Dedifferentiated amniotic fluid mesenchymal stem cell (primary cell): ENCODE measurements at regions not wholly inside any gene's neighbourhood (a gene's known extent, or its start where the extent isn't known, plus 50 kb on each side); places are given as distances from the start of the nearest gene placed in this dataset.

Experiments
- DNase-seq: peaks from one replicate; pipeline ENCODE4 v3.0.0-alpha.2; 2016; ENCODE audit errors: extremely low spot score

GRCh38 chr17:77647531-77647930 is 311.0 kb upstream of the TNRC6C start:
- no peak for DNase-seq

GRCh38 chr17:77649717-77650211 is 308.7 kb upstream of the TNRC6C start:
- no peak for DNase-seq

DNA sequence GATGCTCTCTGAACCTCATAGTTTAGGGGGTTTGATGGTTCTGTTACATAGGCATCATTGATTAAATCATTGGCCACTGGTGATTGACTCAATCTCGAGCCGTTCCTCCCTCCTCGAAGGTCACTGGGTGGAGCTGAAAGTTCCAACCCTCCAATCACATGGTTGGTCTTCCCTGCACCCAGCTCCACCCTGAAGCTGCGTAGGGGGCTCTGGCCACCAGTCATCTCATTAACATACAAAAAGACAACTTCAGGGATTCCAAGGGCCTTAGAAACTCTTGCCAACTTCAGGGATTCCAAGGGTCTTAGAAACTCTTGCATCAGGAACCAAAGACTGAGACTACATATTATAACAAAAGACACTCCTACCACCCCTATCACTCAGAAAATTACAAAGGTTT is 306.5 kb upstream of the TNRC6C start:
- no peak for DNase-seq

GRCh38 chr17:77654296-77654695 is 304.2 kb upstream of the TNRC6C start:
- DNase-seq: no peak

- DNase-seq: no peak
Measured at GRCh38 chr17:77654850-77655249, 303.7 kb upstream of the TNRC6C start.

DNA sequence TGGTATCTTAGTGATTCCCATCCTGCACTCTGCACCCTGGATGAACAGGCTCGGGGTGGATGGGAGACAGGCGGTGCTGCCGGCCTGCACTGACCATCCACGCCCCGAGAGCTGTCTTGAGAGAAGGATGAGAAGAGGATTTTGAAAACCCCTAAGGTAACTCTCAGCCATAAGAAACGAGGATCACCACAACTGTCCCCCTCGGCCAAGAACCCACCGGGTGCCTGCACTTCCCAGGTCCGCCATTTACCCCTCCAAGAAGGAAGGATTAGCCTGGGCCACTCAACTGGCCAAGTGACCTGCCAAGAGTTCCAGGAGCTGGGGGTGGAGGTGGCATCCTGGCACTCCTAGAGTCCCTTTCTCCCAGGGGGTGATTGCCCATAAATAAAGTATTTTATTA is 302.4 kb upstream of the TNRC6C start:
- no peak for DNase-seq

DNA sequence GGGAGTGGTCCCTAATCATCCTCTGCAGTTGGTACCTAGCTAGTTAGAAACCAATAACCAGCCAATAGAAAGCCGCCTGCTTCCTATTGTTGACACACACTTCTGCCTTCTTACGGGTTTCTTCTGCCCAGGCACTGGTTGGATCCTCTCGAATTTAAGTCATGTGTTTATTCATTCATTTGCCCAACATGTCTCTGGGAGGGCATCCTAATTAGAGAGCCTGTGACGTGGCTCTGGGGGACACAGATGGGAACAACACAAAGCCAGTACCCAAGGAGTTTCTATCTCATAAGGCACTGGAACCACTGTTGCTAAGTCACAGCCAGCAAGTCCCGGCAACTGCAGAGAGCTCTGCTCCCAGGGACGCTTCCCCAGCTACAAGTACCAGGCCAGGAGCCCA is 300.7 kb upstream of the TNRC6C start:
- no peak for DNase-seq

GRCh38 chr17:77660524-77660923 is 298.0 kb upstream of the TNRC6C start:
- DNase-seq: no peak

- no peak for DNase-seq
Measured at GRCh38 chr17:77662833-77663232, 295.7 kb upstream of the TNRC6C start.

DNA sequence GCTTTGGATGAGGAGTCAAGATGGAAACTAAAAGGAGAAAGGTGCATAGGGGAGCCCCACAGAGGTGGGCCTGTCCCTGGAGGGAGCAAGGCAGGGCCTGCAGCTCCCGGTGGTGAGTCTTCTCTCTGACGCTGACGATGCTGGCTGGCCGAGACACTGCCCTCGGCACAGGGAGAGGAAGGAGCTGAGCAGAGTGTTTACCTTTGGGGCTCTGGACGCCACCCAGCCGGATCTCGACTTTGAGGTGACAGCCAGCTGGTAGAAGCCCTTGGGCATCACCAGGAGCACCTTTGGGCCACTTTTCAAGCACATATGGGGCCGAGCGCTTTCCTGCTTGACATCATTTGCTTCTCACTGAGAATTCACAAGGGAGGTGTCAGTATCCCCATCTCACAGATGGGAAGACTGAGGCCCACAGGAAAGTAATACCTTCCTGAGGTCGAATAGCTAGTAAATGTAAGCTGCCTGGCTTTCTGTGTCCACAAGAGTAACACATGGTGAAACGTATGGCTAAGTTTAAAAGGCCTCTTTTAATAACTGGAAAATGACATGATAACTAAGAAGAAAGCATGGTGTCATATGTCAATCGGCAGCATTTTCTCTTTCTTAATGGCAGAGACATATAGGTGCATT is 294.3 kb upstream of the TNRC6C start:
- DNase-seq: no peak

GRCh38 chr17:77665833-77666232 is 292.7 kb upstream of the TNRC6C start:
- DNase-seq: no peak

DNA sequence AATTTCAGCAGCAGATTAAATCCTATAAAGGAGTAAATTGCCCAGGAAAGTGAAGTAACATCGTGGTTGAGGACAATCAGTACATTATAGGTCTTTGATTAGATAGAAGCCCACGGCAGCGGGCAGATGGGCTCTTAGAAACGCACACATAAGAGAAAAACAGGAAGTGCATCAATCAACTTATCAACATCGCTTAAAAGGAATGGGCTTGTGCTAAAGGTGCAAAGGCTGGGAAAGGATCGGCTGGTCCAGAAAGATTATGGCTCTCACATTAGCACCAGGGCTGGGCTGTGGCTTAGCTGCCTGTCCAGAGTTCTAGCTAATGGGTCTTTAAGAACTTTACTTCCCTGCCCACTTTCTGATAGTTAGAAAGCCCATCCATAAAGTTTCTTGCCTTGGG is 292.0 kb upstream of the TNRC6C start:
- no peak for DNase-seq

- no peak for DNase-seq
Measured at GRCh38 chr17:77666881-77667395, 291.6 kb upstream of the TNRC6C start.

DNA sequence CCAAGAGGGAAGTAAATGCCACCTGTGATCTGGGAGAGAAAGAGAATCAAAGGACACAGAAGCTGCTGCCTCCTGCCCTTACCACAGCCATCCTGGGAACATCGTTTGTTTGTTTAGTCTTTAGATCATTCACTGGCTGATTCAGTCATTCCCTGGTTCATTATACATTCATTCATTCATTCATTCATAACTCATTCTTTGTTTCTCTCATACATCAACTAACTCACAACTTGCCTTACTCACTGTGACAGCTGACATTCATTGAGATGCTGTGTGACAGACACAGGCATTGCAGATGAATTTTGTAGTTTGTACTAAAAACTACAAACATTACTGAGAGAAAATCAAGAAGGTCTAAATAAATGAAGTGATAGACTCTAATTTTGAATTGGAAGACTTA is 291.0 kb upstream of the TNRC6C start:
- DNase-seq: no peak

DNA sequence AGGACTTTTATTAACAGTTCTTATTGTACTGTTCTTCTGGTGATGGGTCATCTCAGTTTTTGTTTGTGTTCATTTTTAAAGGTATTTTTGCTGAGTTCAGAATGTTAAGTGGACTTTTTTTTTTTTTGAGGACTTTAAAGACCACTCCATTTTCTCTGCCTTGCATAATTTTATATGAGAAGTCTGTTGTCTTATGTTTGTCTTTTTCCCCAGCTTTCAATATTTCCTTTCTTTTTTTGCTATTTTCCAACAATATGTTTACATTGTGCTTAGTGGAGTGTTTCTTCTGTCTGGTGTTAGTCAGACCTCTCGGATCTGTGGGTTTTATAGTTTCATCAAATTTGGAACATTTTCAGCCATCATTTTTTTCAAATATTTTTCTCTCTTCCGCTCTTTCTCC is 290.0 kb upstream of the TNRC6C start:
- DNase-seq: no peak

DNA sequence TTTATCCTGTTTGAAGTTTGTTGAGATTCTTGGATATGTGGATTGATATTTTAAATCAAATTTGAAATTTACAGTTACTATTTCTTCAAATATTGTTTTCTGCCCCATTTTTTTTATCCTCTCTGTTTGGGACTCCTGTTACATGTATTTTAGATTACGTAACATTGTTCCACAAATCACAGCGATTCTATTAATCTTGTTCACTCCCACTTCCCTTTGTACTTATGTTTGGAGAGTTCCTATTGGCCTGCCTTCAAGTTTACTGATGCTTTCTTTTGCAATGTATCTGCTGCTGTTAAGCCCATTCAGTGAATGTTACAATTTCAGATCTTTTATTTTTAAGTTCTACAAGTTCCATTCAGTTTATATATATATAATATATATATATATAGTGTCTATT is 288.3 kb upstream of the TNRC6C start:
- DNase-seq: no peak

- no peak for DNase-seq
Measured at GRCh38 chr17:77674358-77674757, 284.1 kb upstream of the TNRC6C start.

- no peak for DNase-seq
Measured at GRCh38 chr17:77675411-77675810, 283.1 kb upstream of the TNRC6C start.

- DNase-seq: no peak
Measured at GRCh38 chr17:77675816-77676215, 282.7 kb upstream of the TNRC6C start.

DNA sequence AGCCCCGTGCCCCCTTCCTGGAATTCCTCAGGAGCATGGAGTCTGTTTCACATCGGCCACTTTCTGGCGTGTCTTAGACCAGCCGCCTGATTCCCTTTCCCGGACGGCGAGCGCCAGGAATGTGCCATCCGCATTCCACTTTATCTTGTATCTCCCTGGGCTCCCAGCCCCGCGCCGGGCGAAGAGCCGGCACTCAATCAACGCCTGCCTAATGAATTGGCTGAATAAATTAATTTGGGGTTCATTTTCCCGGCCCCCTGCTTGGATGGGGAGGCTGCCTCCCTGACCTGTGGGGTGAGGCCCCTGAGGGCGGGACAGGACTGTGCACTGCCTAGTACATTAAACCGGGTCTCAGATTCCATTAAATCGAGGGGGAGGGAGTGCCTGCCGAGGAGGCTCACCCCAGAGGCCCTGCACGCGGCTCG is 282.3 kb upstream of the TNRC6C start:
- no peak for DNase-seq

DNA sequence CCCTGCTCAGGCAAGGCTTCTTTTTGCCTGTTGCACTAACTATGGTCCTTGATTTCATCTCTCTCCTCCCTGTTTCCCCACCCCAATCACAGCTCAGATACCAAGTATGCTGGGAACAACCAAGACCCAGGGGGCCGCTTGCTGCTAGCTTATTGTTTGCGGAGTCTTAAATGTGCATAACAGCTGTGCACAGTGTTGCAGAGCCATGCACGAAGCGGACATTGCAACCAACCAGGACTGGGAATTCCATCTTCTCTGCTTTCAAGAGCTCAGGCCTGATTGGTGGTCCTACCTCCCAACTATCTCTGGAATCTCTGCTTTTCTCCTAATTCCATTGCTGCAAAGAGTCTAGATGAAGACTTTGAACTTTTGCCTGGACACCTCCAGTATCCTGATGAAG is 281.3 kb upstream of the TNRC6C start:
- DNase-seq: no peak

DNA sequence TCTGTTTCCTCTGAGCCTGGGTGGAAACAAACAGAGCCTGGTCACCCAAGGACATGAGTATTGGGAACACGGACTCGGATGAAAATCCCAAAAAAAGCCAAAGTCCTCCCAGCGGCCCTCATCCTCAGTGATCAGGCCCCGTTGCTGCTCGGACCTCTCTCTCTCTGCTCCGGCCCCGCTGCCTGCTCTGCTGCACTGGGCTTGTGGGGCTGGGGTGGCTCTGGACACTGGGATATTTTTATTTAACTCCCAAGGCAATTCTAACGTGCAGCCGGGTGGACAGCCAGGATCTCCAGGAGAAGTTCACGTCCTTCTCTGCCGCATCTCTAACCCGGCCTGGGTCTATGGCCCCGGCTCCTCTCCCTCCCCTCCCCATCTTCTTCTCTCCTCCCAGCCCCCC is 280.9 kb upstream of the TNRC6C start:
- DNase-seq: no peak

DNA sequence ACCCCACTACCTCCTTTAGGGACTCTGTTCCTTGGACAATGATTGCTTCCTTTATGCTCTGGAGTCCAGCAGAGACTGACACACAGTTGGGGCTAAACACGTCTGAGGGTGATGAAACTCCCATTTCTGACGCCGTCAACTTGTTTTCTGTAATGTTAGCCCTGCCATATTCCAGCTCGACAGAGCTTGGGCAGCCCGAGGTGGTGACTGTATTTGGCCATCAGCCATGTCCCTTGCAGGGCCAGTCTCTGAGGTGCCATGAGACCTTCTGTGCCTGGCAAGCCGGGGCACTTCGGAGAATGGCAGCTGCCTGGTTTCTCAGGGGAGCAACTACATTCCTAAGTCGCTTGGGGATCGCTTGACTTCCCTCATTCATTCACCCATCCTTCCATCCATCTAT is 278.9 kb upstream of the TNRC6C start:
- no peak for DNase-seq

- DNase-seq: no peak
Measured at GRCh38 chr17:77681861-77682260, 276.6 kb upstream of the TNRC6C start.
